ENCODE measurements at regions not wholly inside any gene's neighbourhood (a gene's known extent, or its start where the extent isn't known, plus 50 kb on each side); places are given as distances from the start of the nearest gene placed in this dataset.

DNA sequence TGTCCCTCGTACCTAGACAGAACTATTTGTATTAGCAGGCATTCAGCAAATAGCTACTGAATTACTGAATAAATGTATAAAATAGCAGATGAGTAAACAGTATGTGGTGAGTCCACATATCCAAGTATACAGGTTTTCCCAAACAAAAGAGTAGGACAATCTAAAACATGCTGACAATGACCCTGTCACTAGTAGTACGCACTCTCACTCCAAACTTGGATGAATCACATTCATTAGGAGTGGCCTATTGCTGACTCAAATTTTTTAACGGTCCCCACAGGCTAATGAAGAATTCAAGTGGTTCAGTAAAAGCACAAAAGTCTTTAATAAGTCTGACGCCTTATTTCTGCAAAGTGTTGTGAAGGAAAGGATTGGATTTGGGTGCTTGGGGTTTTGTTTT lies 449.3 kb upstream of the THBS1 start:
- TF ChIP-seq, protein P1, sequence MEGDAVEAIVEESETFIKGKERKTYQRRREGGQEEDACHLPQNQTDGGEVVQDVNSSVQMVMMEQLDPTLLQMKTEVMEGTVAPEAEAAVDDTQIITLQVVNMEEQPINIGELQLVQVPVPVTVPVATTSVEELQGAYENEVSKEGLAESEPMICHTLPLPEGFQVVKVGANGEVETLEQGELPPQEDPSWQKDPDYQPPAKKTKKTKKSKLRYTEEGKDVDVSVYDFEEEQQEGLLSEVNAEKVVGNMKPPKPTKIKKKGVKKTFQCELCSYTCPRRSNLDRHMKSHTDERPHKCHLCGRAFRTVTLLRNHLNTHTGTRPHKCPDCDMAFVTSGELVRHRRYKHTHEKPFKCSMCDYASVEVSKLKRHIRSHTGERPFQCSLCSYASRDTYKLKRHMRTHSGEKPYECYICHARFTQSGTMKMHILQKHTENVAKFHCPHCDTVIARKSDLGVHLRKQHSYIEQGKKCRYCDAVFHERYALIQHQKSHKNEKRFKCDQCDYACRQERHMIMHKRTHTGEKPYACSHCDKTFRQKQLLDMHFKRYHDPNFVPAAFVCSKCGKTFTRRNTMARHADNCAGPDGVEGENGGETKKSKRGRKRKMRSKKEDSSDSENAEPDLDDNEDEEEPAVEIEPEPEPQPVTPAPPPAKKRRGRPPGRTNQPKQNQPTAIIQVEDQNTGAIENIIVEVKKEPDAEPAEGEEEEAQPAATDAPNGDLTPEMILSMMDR (IDR thresholded peaks at IDR 0.05), result no peak
- no peak for TF ChIP-seq POLR2A (IDR thresholded peaks at IDR 0.05)

All from lower leg skin (tissue), 3 donors.